ENCODE measurements at regions not wholly inside any gene's neighbourhood (a gene's known extent, or its start where the extent isn't known, plus 50 kb on each side); places are given as distances from the start of the nearest gene placed in this dataset.
A peak's percentile ranks its signal among the peaks of the same experiment; 100 is the strongest.

GRCh38 chr2:77796397-77796796, 274.2 kb upstream of the LRRTM4 start:
- no peaks in the 10 kb centered on the region for H3K9me3 ChIP-seq
- intact Hi-C loops (cut with DNase I, micrococcal nuclease), result no loop called here
- H3K4me3 ChIP-seq, result no peak overlapping the region
- DNase-seq, result no peak
- TF ChIP-seq CTCF (IDR thresholded peaks at IDR 0.05), result no peak
- no peaks in the 10 kb centered on the region for H3K4me1 ChIP-seq (ENCODE audit: low read depth)
- no peak for ATAC-seq
- H3K36me3 ChIP-seq (ENCODE audit: low read depth), result no peaks in the 10 kb centered on the region

- TF ChIP-seq CTCF (IDR thresholded peaks at IDR 0.05), result no peak
- no peaks in the 10 kb centered on the region for H3K9me3 ChIP-seq
- H3K4me1 ChIP-seq (ENCODE audit: low read depth), result no peaks in the 10 kb centered on the region
- intact Hi-C loops (cut with DNase I, micrococcal nuclease), result no loop called here
- ATAC-seq (no peak), DNase-seq (no peak)
- H3K4me3 ChIP-seq, result no peak overlapping the region
- no peaks in the 10 kb centered on the region for H3K36me3 ChIP-seq (ENCODE audit: low read depth)
These were observed 274.9 kb upstream of the LRRTM4 start for GRCh38 chr2:77797088-77797487.

GRCh38 chr2:77800410-77800809, 278.2 kb upstream of the LRRTM4 start:
- Histone ChIP-seq H3K4me1 (ENCODE audit: low read depth) (no peaks in the 10 kb centered on the region), H3K4me3 (no peak overlapping the region), H3K36me3 (ENCODE audit: low read depth) (no peaks in the 10 kb centered on the region), H3K9me3 (no peaks in the 10 kb centered on the region)
- TF ChIP-seq CTCF (IDR thresholded peaks at IDR 0.05), result no peak
- intact Hi-C loops (cut with DNase I, micrococcal nuclease), result no loop called here
- DNase-seq (no peak), ATAC-seq (no peak)

GRCh38 chr2:77807531-77808215, 285.5 kb upstream of the LRRTM4 start:
- peaks cover 4% of the 10 kb centered on the region for H3K9me3 ChIP-seq
- ATAC-seq (no peak), DNase-seq (peak in 1 of 3 donors; percentile 7)
- no peaks in the 10 kb centered on the region for H3K36me3 ChIP-seq (ENCODE audit: low read depth)
- H3K4me1 ChIP-seq (ENCODE audit: low read depth), result no peaks in the 10 kb centered on the region
- no peak for TF ChIP-seq CTCF (IDR thresholded peaks at IDR 0.05)
- intact Hi-C loops (cut with DNase I, micrococcal nuclease), result no loop called here
- no peak overlapping the region for H3K4me3 ChIP-seq

GRCh38 chr2:77808599-77808998, 286.4 kb upstream of the LRRTM4 start:
- Histone ChIP-seq H3K4me3 (no peak overlapping the region), H3K9me3 (peaks cover 4% of the 10 kb centered on the region), H3K4me1 (ENCODE audit: low read depth) (no peaks in the 10 kb centered on the region), H3K36me3 (ENCODE audit: low read depth) (no peaks in the 10 kb centered on the region)
- TF ChIP-seq CTCF (IDR thresholded peaks at IDR 0.05), result no peak
- DNase-seq (no peak), ATAC-seq (no peak)
- intact Hi-C loops (cut with DNase I, micrococcal nuclease), result no loop called here

GRCh38 chr2:77813599-77813998, 291.4 kb upstream of the LRRTM4 start:
- H3K36me3 ChIP-seq (ENCODE audit: low read depth), result no peaks in the 10 kb centered on the region
- H3K4me1 ChIP-seq (ENCODE audit: low read depth), result no peaks in the 10 kb centered on the region
- DNase-seq (no peak), ATAC-seq (no peak)
- intact Hi-C loops (cut with DNase I, micrococcal nuclease), result no loop called here
- no peak overlapping the region for H3K4me3 ChIP-seq
- no peak for TF ChIP-seq CTCF (IDR thresholded peaks at IDR 0.05)
- peaks cover 4% of the 10 kb centered on the region for H3K9me3 ChIP-seq
